Retina (tissue), 1 donor: ENCODE measurements at regions not wholly inside any gene's neighbourhood (a gene's known extent, or its start where the extent isn't known, plus 50 kb on each side); places are given as distances from the start of the nearest gene placed in this dataset.
A peak's percentile ranks its signal among the peaks of the same experiment; 100 is the strongest.
"Not testable (repeated sequence)": the region's sequence is repeated elsewhere in the genome, so short reads cannot be mapped to it uniquely, and the experiment has no call there.

Experiments used
- DNase-seq: peaks from one replicate; pipeline ENCODE4 v3.0.0-alpha.2; 2016

- DNase-seq = no peak
Observed at GRCh38 chr9:7615344-7615743, 184.2 kb downstream of the DMAC1 start.

GRCh38 chr9:7613931-7614330, 185.6 kb downstream of the DMAC1 start:
- no peak for DNase-seq

GRCh38 chr9:7608261-7608660, 191.3 kb downstream of the DMAC1 start:
- DNase-seq = no peak

- no peak for DNase-seq
Observed at GRCh38 chr9:7607421-7607820, 192.2 kb downstream of the DMAC1 start.

GRCh38 chr9:7606591-7606990, 193.0 kb downstream of the DMAC1 start:
- DNase-seq = no peak

GRCh38 chr9:7601739-7602138, 197.8 kb downstream of the DMAC1 start:
- no peak for DNase-seq

GRCh38 chr9:7597716-7598115, 201.9 kb downstream of the DMAC1 start:
- DNase-seq = no peak

- no peak for DNase-seq
Observed at GRCh38 chr9:7592321-7593316, 207.0 kb downstream of the DMAC1 start.

GRCh38 chr9:7591501-7591900, 208.1 kb downstream of the DMAC1 start:
- no peak for DNase-seq

- no peak for DNase-seq
Observed at GRCh38 chr9:7580568-7580967, 219.0 kb downstream of the DMAC1 start.

- no peak for DNase-seq
Observed at GRCh38 chr9:7579351-7579750, 220.2 kb downstream of the DMAC1 start.

- DNase-seq = no peak
Observed at GRCh38 chr9:7578951-7579350, 220.6 kb downstream of the DMAC1 start.

- peak; percentile 50 for DNase-seq
Observed at GRCh38 chr9:7570107-7570720, 229.4 kb downstream of the DMAC1 start.

GRCh38 chr9:7567687-7568086, 231.9 kb downstream of the DMAC1 start:
- no peak for DNase-seq

GRCh38 chr9:7561527-7562080, 238.0 kb downstream of the DMAC1 start:
- peak; percentile 16 for DNase-seq

GRCh38 chr9:7560669-7561305, 238.8 kb downstream of the DMAC1 start:
- peak; percentile 46 for DNase-seq

- DNase-seq = no peak
Observed at GRCh38 chr9:7554699-7555098, 244.9 kb downstream of the DMAC1 start.

- not testable (repeated sequence) for DNase-seq
Observed at GRCh38 chr9:7552706-7553105, 246.9 kb downstream of the DMAC1 start.

GRCh38 chr9:7549249-7549648, 250.3 kb downstream of the DMAC1 start:
- peak; percentile 52 for DNase-seq

- no peak for DNase-seq
Observed at GRCh38 chr9:7546261-7546660, 253.3 kb downstream of the DMAC1 start.

GRCh38 chr9:7545371-7546165, 254.0 kb downstream of the DMAC1 start:
- DNase-seq = no peak

- DNase-seq = no peak
Observed at GRCh38 chr9:7542693-7543092, 256.9 kb downstream of the DMAC1 start.
